Neuronal stem cell (in vitro differentiated cells): ENCODE measurements at regions not wholly inside any gene's neighbourhood (a gene's known extent, or its start where the extent isn't known, plus 50 kb on each side); places are given as distances from the start of the nearest gene placed in this dataset.

Experiments used
- DNase-seq: peaks from one replicate; pipeline ENCODE4 v3.0.0-alpha.2; 2013; ENCODE audit warnings: low spot score
- H2AFZ ChIP-seq: one replicate; pipeline ENCODE4 v1.6.1; 2013; ENCODE audit warnings: mild to moderate bottlenecking, low read length, inconsistent platforms
- H2AK5ac ChIP-seq: 2 replicates; pipeline ENCODE4 v1.6.1; 2013; ENCODE audit warnings: low read depth, mild to moderate bottlenecking, inconsistent platforms, low read length, moderate library complexity, mixed read lengths
- H2BK120ac ChIP-seq: 2 replicates; pipeline ENCODE4 v1.6.1; 2013; ENCODE audit warnings: low read depth, mild to moderate bottlenecking, inconsistent platforms, low read length, moderate library complexity, mixed read lengths
- H2BK12ac ChIP-seq: one replicate; pipeline ENCODE4 v1.6.1; 2013; ENCODE audit warnings: low read length, inconsistent platforms
- H2BK15ac ChIP-seq: 2 replicates; pipeline ENCODE4 v1.6.1; 2013; ENCODE audit warnings: mild to moderate bottlenecking, low read length, inconsistent platforms, mixed read lengths
- H2BK5ac ChIP-seq: one replicate; pipeline ENCODE4 v1.6.1; 2013; ENCODE audit warnings: inconsistent platforms, mild to moderate bottlenecking, low read length, moderate library complexity
- H3K14ac ChIP-seq: one replicate; pipeline ENCODE4 v1.6.1; 2013; ENCODE audit warnings: low read length, inconsistent platforms
- H3K18ac ChIP-seq: 2 replicates; pipeline ENCODE4 v1.6.1; 2013; ENCODE audit warnings: low read length, inconsistent platforms
- H3K23ac ChIP-seq: 2 replicates; pipeline ENCODE4 v1.6.1; 2013; ENCODE audit warnings: low read depth, mild to moderate bottlenecking, mixed read lengths, low read length, inconsistent platforms; ENCODE audit not compliant: poor library complexity
- H3K27ac ChIP-seq: replicated peaks from 3 replicates; pipeline ENCODE4 v1.5.1; 2013; ENCODE audit warnings: low read length, inconsistent platforms
- H3K27me3 ChIP-seq, 3 experiments: 2 replicates each; pipeline ENCODE4 v1.6.1; 2013; ENCODE audit warnings: low read length in 3 of 3, mild to moderate bottlenecking in 2 of 3, inconsistent platforms in 1 of 3, low read depth in 1 of 3, mixed read lengths in 1 of 3, moderate library complexity in 1 of 3; ENCODE audit not compliant: control insufficient read depth in 3 of 3, insufficient read depth in 3 of 3
- H3K36me3 ChIP-seq, 2 donors: replicated peaks in 1 of 2; 2 replicates each; pipeline ENCODE4 v1.6.1; 2013; ENCODE audit warnings: low read length in 2 of 2; ENCODE audit not compliant: control insufficient read depth in 2 of 2, insufficient read depth in 2 of 2
- H3K4ac ChIP-seq: 2 replicates; pipeline ENCODE4 v1.6.1; 2013; ENCODE audit warnings: inconsistent platforms, mild to moderate bottlenecking, low read length, moderate library complexity
- H3K4me1 ChIP-seq, 2 donors: 1 replicate in 1 of 2; 2 replicates in 1 of 2; pipeline ENCODE4 v1.6.1; 2013; ENCODE audit warnings: low read length in 2 of 2, low read depth in 1 of 2; ENCODE audit not compliant: control insufficient read depth in 2 of 2, insufficient read depth in 1 of 2
- H3K4me2 ChIP-seq: one replicate; pipeline ENCODE4 v1.6.1; 2013; ENCODE audit warnings: mild to moderate bottlenecking, low read length, inconsistent platforms; ENCODE audit not compliant: insufficient read depth, poor library complexity, severe bottlenecking
- H3K4me3 ChIP-seq, 2 donors: 2 replicates each; pipeline ENCODE4 v1.5.1; 2013; ENCODE audit warnings: low read length in 2 of 2, mild to moderate bottlenecking in 2 of 2, inconsistent platforms in 1 of 2, moderate library complexity in 1 of 2
- H3K79me1 ChIP-seq: one replicate; pipeline ENCODE4 v1.6.1; 2013; ENCODE audit warnings: low read depth, mild to moderate bottlenecking, inconsistent platforms, low read length, moderate library complexity
- H3K9ac ChIP-seq: one replicate; pipeline ENCODE4 v1.6.1; 2013; ENCODE audit warnings: mild to moderate bottlenecking, low read depth, low read length, inconsistent platforms; ENCODE audit not compliant: poor library complexity
- H3K9me3 ChIP-seq, 2 donors: replicated peaks in 1 of 2; 2 replicates each; pipeline versions ENCODE3 to v1.6.1; 2013; ENCODE audit warnings: low read length in 2 of 2, mild to moderate bottlenecking in 2 of 2, inconsistent platforms in 1 of 2, low read depth in 1 of 2, mixed read lengths in 1 of 2, moderate library complexity in 1 of 2; ENCODE audit not compliant: control insufficient read depth in 2 of 2, insufficient read depth in 1 of 2
- H4K8ac ChIP-seq: one replicate; pipeline ENCODE4 v1.6.1; 2013; ENCODE audit warnings: low read depth, mild to moderate bottlenecking, inconsistent platforms, low read length, moderate library complexity
- H4K91ac ChIP-seq: one replicate; pipeline ENCODE4 v1.6.1; 2013; ENCODE audit warnings: low read length, low read depth, mild to moderate bottlenecking, inconsistent platforms; ENCODE audit not compliant: poor library complexity
- WGBS, 2 donors: extraction: QIAGEN DNeasy Blood & Tissue Kit; methylation state at CpG; one replicate each; pipeline ENCODE4 v1.1.7; 2013; ENCODE audit warnings: missing lambda C conversion rate in 2 of 2, mixed read lengths in 1 of 2; ENCODE audit not compliant: insufficient read length in 2 of 2, insufficient replicate concordance in 1 of 2; ENCODE audit errors: extremely low coverage in 2 of 2; 5-methylcytosine and 5-hydroxymethylcytosine counted together

DNA sequence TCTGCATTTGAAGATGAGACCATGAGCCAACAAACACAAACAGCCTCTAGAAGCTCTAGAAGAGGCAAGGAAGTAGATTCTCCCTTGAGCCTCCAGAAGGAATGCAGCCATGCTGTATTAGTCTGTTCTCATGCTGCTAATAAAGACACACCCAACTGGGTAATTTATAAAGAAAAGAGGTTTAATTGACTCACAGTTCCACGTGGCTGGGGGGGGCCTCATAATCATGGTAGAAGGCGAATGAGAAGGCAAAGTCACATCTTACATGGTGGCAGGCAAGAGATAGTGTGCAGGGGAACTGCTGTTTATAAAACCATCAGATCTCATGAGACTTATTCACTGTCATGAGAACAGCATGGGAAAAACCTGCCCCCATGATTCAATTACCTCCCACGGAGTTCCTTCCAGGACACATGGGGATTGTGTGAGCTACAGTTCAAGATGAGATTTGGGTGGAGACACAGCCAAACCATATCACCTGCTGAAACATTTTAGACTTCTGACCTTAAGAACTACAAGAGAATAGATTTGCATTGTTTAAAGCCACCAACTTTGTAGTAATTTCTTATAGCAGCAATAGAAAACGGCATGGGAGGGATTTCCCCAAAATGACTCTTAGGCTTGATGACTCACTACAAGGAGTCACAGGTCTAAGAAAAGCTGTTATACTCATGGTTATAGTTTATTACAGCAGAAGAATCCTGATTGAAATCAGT lies 284.4 kb upstream of the SFRP2 start:
- no peak overlapping the region for H4K8ac ChIP-seq
- H3K4me3 ChIP-seq, result no peak overlapping the region
- DNase-seq, result no peak
- H3K23ac ChIP-seq, result no peak overlapping the region
- H2BK15ac ChIP-seq, result no peak overlapping the region
- H3K18ac ChIP-seq, result no peak overlapping the region
- no peak overlapping the region for H2BK120ac ChIP-seq
- H3K27ac ChIP-seq, result no peak overlapping the region
- H3K4me2 ChIP-seq, result no peak overlapping the region
- H3K27me3 ChIP-seq, result no peaks in the 10 kb centered on the region
- no peak overlapping the region for H2AK5ac ChIP-seq
- H3K36me3 ChIP-seq, result no peaks in the 10 kb centered on the region
- no peak overlapping the region for H3K9ac ChIP-seq
- no peaks in the 10 kb centered on the region for H3K79me1 ChIP-seq
- no peaks in the 10 kb centered on the region for H3K4me1 ChIP-seq
- no peak overlapping the region for H2BK5ac ChIP-seq
- no peak overlapping the region for H2BK12ac ChIP-seq
- no peak overlapping the region for H3K4ac ChIP-seq
- H3K9me3 ChIP-seq, result no peaks in the 10 kb centered on the region
- no peak overlapping the region for H3K14ac ChIP-seq
- no peak overlapping the region for H4K91ac ChIP-seq
- WGBS, 2 donors, result no CpG with 5 or more reads among the region's 4 CpGs
- H2AFZ ChIP-seq, result no peak overlapping the region

DNA sequence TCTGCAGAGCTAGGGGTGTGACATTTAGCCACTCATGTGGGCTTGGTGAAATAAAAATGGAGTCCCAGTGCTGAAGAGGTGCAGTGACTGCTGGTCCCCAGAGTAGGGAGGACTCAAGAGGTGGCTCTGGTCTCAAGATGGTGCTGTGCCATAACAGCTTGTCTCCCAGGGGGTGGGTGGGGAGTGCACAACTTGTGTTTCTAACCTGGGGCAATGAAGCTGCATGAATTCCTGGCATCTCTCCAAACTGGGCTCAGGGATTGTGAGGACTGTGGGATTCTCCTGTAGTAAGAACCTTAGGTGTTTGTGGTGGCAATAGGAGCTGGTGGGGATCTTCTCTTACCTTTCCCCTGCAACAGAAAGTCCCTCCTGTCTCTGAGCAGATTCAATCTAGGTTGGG lies 278.9 kb upstream of the SFRP2 start:
- H3K14ac ChIP-seq, result no peak overlapping the region
- no peak overlapping the region for H4K8ac ChIP-seq
- H3K23ac ChIP-seq, result no peak overlapping the region
- DNase-seq, result no peak
- H3K4me1 ChIP-seq, result no peaks in the 10 kb centered on the region
- H3K4ac ChIP-seq, result no peak overlapping the region
- no peak overlapping the region for H2BK120ac ChIP-seq
- H2AK5ac ChIP-seq, result no peak overlapping the region
- H3K36me3 ChIP-seq, result no peaks in the 10 kb centered on the region
- no peak overlapping the region for H3K9ac ChIP-seq
- H3K4me3 ChIP-seq, result no peak overlapping the region
- no peak overlapping the region for H4K91ac ChIP-seq
- no peak overlapping the region for H3K4me2 ChIP-seq
- H2BK15ac ChIP-seq, result no peak overlapping the region
- H2BK5ac ChIP-seq, result no peak overlapping the region
- no peak overlapping the region for H3K27ac ChIP-seq
- H3K9me3 ChIP-seq, result peaks cover 7 to 9% of the 10 kb centered on the region in 2 donors
- H2AFZ ChIP-seq, result no peak overlapping the region
- no peaks in the 10 kb centered on the region for H3K27me3 ChIP-seq
- H2BK12ac ChIP-seq, result no peak overlapping the region
- H3K18ac ChIP-seq, result no peak overlapping the region
- H3K79me1 ChIP-seq, result no peaks in the 10 kb centered on the region

DNA sequence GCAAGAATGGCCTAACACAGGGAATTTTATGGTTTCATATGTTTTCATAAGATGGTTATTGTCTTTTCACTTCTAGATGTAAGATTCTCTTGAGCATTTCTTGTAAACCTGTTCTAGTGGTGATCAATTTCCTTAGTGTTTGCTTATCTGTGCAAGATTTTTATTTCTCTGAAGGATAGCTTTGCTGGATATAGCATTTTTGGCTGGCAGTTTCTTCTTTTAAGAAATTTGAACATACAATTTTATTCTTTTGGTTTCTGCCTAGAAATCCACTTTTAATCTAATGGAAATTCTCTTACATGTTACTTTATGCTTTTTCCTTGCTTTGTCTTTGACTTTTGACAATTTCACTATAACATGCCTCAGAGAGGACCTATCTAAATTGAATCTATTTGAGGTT lies 276.5 kb upstream of the SFRP2 start:
- no peak overlapping the region for H2BK120ac ChIP-seq
- no peak overlapping the region for H2AK5ac ChIP-seq
- no peak overlapping the region for H2AFZ ChIP-seq
- H2BK12ac ChIP-seq, result no peak overlapping the region
- peaks cover 1% of the 10 kb centered on the region for H3K79me1 ChIP-seq
- H2BK15ac ChIP-seq, result no peak overlapping the region
- no peak overlapping the region for H3K14ac ChIP-seq
- no peak overlapping the region for H3K23ac ChIP-seq
- H3K36me3 ChIP-seq, result no peaks in the 10 kb centered on the region
- H3K27ac ChIP-seq, result no peak overlapping the region
- H3K4me1 ChIP-seq, result no peaks in the 10 kb centered on the region
- DNase-seq, result no peak
- H3K18ac ChIP-seq, result no peak overlapping the region
- peaks cover 7 to 9% of the 10 kb centered on the region in 2 donors for H3K9me3 ChIP-seq
- no peak overlapping the region for H4K91ac ChIP-seq
- no peak overlapping the region for H2BK5ac ChIP-seq
- no peak overlapping the region for H3K4me3 ChIP-seq
- H3K9ac ChIP-seq, result no peak overlapping the region
- no peak overlapping the region for H3K4ac ChIP-seq
- no peak overlapping the region for H4K8ac ChIP-seq
- H3K4me2 ChIP-seq, result no peak overlapping the region
- no peaks in the 10 kb centered on the region for H3K27me3 ChIP-seq

DNA sequence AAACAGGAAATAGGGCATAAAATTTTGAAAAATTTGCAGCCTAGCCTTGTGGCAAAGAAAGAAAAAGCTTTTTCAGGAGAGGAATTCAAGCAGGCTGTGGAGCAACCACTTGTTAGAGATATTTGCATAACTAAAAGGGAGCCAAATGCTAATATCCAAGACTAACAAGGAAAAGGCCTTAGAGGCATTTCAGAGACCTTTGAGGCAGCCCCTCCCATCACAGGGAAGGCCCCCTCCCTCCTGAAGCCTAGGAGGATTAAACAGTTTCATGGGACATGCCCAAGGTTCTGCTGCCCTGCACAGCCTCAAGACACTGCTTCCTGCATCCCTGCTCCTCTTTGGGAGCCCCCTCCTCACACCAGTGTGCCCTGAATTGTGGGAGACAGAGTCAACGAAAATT lies 275.4 kb upstream of the SFRP2 start:
- Histone ChIP-seq H3K9ac (no peak overlapping the region), H3K14ac (no peak overlapping the region), H2AK5ac (no peak overlapping the region), H3K23ac (no peak overlapping the region), H4K91ac (no peak overlapping the region), H3K9me3 (peaks cover 7 to 9% of the 10 kb centered on the region in 2 donors), H3K4me3 (no peak overlapping the region), H3K4me1 (no peaks in the 10 kb centered on the region), H3K4ac (no peak overlapping the region), H3K4me2 (no peak overlapping the region), H3K36me3 (no peaks in the 10 kb centered on the region), H2BK12ac (no peak overlapping the region), H2BK15ac (no peak overlapping the region), H3K18ac (no peak overlapping the region), H3K27me3 (no peaks in the 10 kb centered on the region), H2BK5ac (no peak overlapping the region), H2BK120ac (no peak overlapping the region), H3K27ac (no peak overlapping the region), H3K79me1 (peaks cover 1% of the 10 kb centered on the region), H4K8ac (no peak overlapping the region), H2AFZ (no peak overlapping the region)
- no peak for DNase-seq
- no CpG with 5 or more reads among the region's 1 CpG for WGBS, 2 donors
